ENCODE measurements at regions not wholly inside any gene's neighbourhood (a gene's known extent, or its start where the extent isn't known, plus 50 kb on each side); places are given as distances from the start of the nearest gene placed in this dataset.

GRCh38 chr2:9141091-9141667 is 65.4 kb upstream of the ASAP2 start:
- TF ChIP-seq HDAC2 (IDR thresholded peaks at IDR 0.05), result no peak
- no peak for TF ChIP-seq SKIL (IDR thresholded peaks at IDR 0.05; ENCODE audit: low read depth, poor library complexity, severe bottlenecking)
- no peak for TF ChIP-seq CTCF (IDR thresholded peaks at IDR 0.05 in 2 of 3, conservative IDR thresholded peaks at IDR 0.05 in 1 of 3; ENCODE audit: control insufficient read depth in 2 of 3, extremely low read depth in 1 of 3, insufficient read depth in 1 of 3, low read depth in 3 of 3, low read length in 3 of 3)
- no peak for TF ChIP-seq DPF2 (IDR thresholded peaks at IDR 0.05)
- TF ChIP-seq NFYA (IDR thresholded peaks at IDR 0.05; ENCODE audit: borderline replicate concordance, low read depth, low read length), result no peak
- TF ChIP-seq SIN3A (IDR thresholded peaks at IDR 0.05; ENCODE audit: low read depth, low read length), result no peak
- no peak for TF ChIP-seq TAF1 (IDR thresholded peaks at IDR 0.05; ENCODE audit: borderline replicate concordance, low read depth, low read length)
- no peak for TF ChIP-seq NFIC (IDR thresholded peaks at IDR 0.05; ENCODE audit: low read depth, low read length)
- no peak for TF ChIP-seq NR2C2 (IDR thresholded peaks at IDR 0.05; ENCODE audit: borderline replicate concordance, control insufficient read depth, insufficient read length, low read depth)
- TF ChIP-seq SRF (IDR thresholded peaks at IDR 0.05; ENCODE audit: low read depth in 2 of 2, low read length in 2 of 2), result no peak
- TF ChIP-seq, protein P1, sequence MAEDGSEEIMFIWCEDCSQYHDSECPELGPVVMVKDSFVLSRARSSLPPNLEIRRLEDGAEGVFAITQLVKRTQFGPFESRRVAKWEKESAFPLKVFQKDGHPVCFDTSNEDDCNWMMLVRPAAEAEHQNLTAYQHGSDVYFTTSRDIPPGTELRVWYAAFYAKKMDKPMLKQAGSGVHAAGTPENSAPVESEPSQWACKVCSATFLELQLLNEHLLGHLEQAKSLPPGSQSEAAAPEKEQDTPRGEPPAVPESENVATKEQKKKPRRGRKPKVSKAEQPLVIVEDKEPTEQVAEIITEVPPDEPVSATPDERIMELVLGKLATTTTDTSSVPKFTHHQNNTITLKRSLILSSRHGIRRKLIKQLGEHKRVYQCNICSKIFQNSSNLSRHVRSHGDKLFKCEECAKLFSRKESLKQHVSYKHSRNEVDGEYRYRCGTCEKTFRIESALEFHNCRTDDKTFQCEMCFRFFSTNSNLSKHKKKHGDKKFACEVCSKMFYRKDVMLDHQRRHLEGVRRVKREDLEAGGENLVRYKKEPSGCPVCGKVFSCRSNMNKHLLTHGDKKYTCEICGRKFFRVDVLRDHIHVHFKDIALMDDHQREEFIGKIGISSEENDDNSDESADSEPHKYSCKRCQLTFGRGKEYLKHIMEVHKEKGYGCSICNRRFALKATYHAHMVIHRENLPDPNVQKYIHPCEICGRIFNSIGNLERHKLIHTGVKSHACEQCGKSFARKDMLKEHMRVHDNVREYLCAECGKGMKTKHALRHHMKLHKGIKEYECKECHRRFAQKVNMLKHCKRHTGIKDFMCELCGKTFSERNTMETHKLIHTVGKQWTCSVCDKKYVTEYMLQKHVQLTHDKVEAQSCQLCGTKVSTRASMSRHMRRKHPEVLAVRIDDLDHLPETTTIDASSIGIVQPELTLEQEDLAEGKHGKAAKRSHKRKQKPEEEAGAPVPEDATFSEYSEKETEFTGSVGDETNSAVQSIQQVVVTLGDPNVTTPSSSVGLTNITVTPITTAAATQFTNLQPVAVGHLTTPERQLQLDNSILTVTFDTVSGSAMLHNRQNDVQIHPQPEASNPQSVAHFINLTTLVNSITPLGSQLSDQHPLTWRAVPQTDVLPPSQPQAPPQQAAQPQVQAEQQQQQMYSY (CRISPR knock-in tag; IDR thresholded peaks at IDR 0.05), result no peak
- no peak for TF ChIP-seq POLR2AphosphoS5 (IDR thresholded peaks at IDR 0.05; ENCODE audit: low read length)
- TF ChIP-seq CHD2 (IDR thresholded peaks at IDR 0.05; ENCODE audit: borderline replicate concordance, low read depth, low read length), result no peak
- no peak for TF ChIP-seq CREM (IDR thresholded peaks at IDR 0.05; ENCODE audit: low read depth)
